H9 (cell line): ENCODE measurements at regions not wholly inside any gene's neighbourhood (a gene's known extent, or its start where the extent isn't known, plus 50 kb on each side); places are given as distances from the start of the nearest gene placed in this dataset.

Source experiments
- DNase-seq: peaks from one replicate; pipeline ENCODE4 v3.0.0-alpha.2; 2017
- H2AFZ ChIP-seq: one replicate; pipeline ENCODE4 v1.6.1; 2013; ENCODE audit warnings: mild to moderate bottlenecking, low read length, control low read depth, moderate library complexity
- H2AK5ac ChIP-seq: 2 replicates; pipeline ENCODE4 v1.6.1; 2013; ENCODE audit warnings: low read length, control low read depth, mixed read lengths; ENCODE audit not compliant: insufficient read length
- H2BK120ac ChIP-seq: one replicate; pipeline ENCODE4 v1.6.1; 2013; ENCODE audit warnings: low read depth, mild to moderate bottlenecking, low read length, control low read depth, inconsistent platforms; ENCODE audit not compliant: poor library complexity, severe bottlenecking
- H2BK12ac ChIP-seq: 2 replicates; pipeline ENCODE4 v1.6.1; 2013; ENCODE audit warnings: low read length, control low read depth, mixed read lengths, low read depth; ENCODE audit not compliant: insufficient read length
- H2BK15ac ChIP-seq: 2 replicates; pipeline ENCODE4 v1.6.1; 2013; ENCODE audit warnings: low read depth, low read length, control low read depth
- H2BK20ac ChIP-seq: one replicate; pipeline ENCODE4 v1.6.1; 2013; ENCODE audit warnings: low read depth, mild to moderate bottlenecking, low read length, control low read depth, inconsistent platforms; ENCODE audit not compliant: poor library complexity, severe bottlenecking
- H2BK5ac ChIP-seq: 2 replicates; pipeline ENCODE4 v1.6.1; 2013; ENCODE audit warnings: low read length, control low read depth, mixed read lengths; ENCODE audit not compliant: insufficient read length
- H3K14ac ChIP-seq: 2 replicates; pipeline ENCODE4 v1.6.1; 2013; ENCODE audit warnings: low read length, control low read depth; ENCODE audit not compliant: insufficient read depth
- H3K18ac ChIP-seq: 2 replicates; pipeline ENCODE4 v1.6.1; 2013; ENCODE audit warnings: low read depth, mild to moderate bottlenecking, mixed read lengths, low read length, control low read depth; ENCODE audit not compliant: insufficient read length
- H3K23ac ChIP-seq: 2 replicates; pipeline ENCODE4 v1.6.1; 2013; ENCODE audit warnings: low read length, control low read depth, mixed read lengths, low read depth; ENCODE audit not compliant: insufficient read length
- H3K23me2 ChIP-seq: 2 replicates; pipeline ENCODE4 v1.6.1; 2013; ENCODE audit warnings: low read depth, mild to moderate bottlenecking, mixed read lengths, low read length, control low read depth; ENCODE audit not compliant: insufficient read length, poor library complexity, severe bottlenecking
- H3K27ac ChIP-seq: 2 replicates; pipeline ENCODE4 v1.5.1; 2013; ENCODE audit warnings: low read length, control low read depth, mixed read lengths, low read depth; ENCODE audit not compliant: insufficient read length
- H3K27me3 ChIP-seq: 2 replicates; pipeline ENCODE4 v1.6.1; 2013; ENCODE audit warnings: low read length, control low read depth, inconsistent platforms; ENCODE audit not compliant: insufficient read depth
- H3K4ac ChIP-seq: 2 replicates; pipeline ENCODE4 v1.6.1; 2013; ENCODE audit warnings: low read depth, mild to moderate bottlenecking, control low read depth, inconsistent platforms, low read length, moderate library complexity
- H3K4me1 ChIP-seq: 2 replicates; pipeline ENCODE4 v1.6.1; 2013; ENCODE audit warnings: low read length, control low read depth, inconsistent platforms; ENCODE audit not compliant: insufficient read depth
- H3K4me2 ChIP-seq: 2 replicates; pipeline ENCODE4 v1.6.1; 2013; ENCODE audit warnings: low read length, control low read depth, mixed read lengths; ENCODE audit not compliant: insufficient read length, insufficient read depth
- H3K56ac ChIP-seq: 2 replicates; pipeline ENCODE4 v1.6.1; 2013; ENCODE audit warnings: low read depth, mild to moderate bottlenecking, mixed read lengths, low read length, control low read depth; ENCODE audit not compliant: insufficient read length
- H3K79me1 ChIP-seq: 2 replicates; pipeline ENCODE4 v1.6.1; 2013; ENCODE audit warnings: low read depth, mild to moderate bottlenecking, moderate library complexity, low read length, control low read depth, inconsistent platforms; ENCODE audit not compliant: insufficient read depth, poor library complexity, severe bottlenecking
- H3K79me2 ChIP-seq: 2 replicates; pipeline ENCODE4 v1.6.1; 2013; ENCODE audit warnings: low read length, control low read depth, inconsistent platforms; ENCODE audit not compliant: insufficient read depth
- H3K9ac ChIP-seq: 2 replicates; pipeline ENCODE4 v1.6.1; 2013; ENCODE audit warnings: low read length, control low read depth, mixed read lengths; ENCODE audit not compliant: insufficient read length; ENCODE audit errors: extremely low read depth
- H3K9me3 ChIP-seq: one replicate; pipeline ENCODE4 v1.6.1; 2013; ENCODE audit warnings: low read depth, low read length, inconsistent platforms; ENCODE audit not compliant: control insufficient read depth
- H3T11ph ChIP-seq: one replicate; pipeline ENCODE4 v1.6.1; 2013; ENCODE audit warnings: mild to moderate bottlenecking, low read length, control low read depth, inconsistent platforms
- H4K20me1 ChIP-seq: one replicate; pipeline ENCODE4 v1.6.1; 2013; ENCODE audit not compliant: control insufficient read depth, insufficient read length, insufficient read depth
- H4K5ac ChIP-seq: 2 replicates; pipeline ENCODE4 v1.6.1; 2013; ENCODE audit warnings: low read depth, mild to moderate bottlenecking, mixed read lengths, low read length, control low read depth; ENCODE audit not compliant: insufficient read length
- H4K8ac ChIP-seq: replicated peaks from 2 replicates; pipeline ENCODE4 v1.6.1; 2013; ENCODE audit warnings: low read length, control low read depth, mixed read lengths, low read depth; ENCODE audit not compliant: insufficient read length
- H4K91ac ChIP-seq: 2 replicates; pipeline ENCODE4 v1.6.1; 2013; ENCODE audit warnings: low read depth, mild to moderate bottlenecking, moderate library complexity, mixed read lengths, low read length, control low read depth; ENCODE audit not compliant: insufficient read length
- H3K27ac Mint-ChIP-seq, 3 experiments: 2 replicates in 2 of 3; 3 replicates in 1 of 3; pipeline ENCODE4 v1.8.0; 2020 to 2021; ENCODE audit warnings: mixed read lengths in 3 of 3, mild to moderate bottlenecking in 1 of 3, moderate library complexity in 1 of 3
- H3K27me3 Mint-ChIP-seq: 2 replicates; pipeline ENCODE4 v1.8.0; 2021; ENCODE audit warnings: low read depth, mild to moderate bottlenecking, moderate library complexity, mixed read lengths
- H3K36me3 Mint-ChIP-seq, 3 experiments: 2 replicates in 2 of 3; 3 replicates in 1 of 3; pipeline ENCODE4 v1.8.0; 2020 to 2021; ENCODE audit warnings: low read depth in 3 of 3, mixed read lengths in 3 of 3; ENCODE audit not compliant: insufficient read depth in 1 of 3
- H3K4me1 Mint-ChIP-seq, 2 experiments: 2 replicates each; pipeline ENCODE4 v1.8.0; 2020; ENCODE audit warnings: mixed read lengths in 2 of 2
- H3K4me3 Mint-ChIP-seq, 2 experiments: 2 replicates in 1 of 2; 3 replicates in 1 of 2; pipeline ENCODE4 v1.8.0; 2020 to 2021; ENCODE audit warnings: mild to moderate bottlenecking in 2 of 2, mixed read lengths in 2 of 2, moderate library complexity in 1 of 2
- H3K9me3 Mint-ChIP-seq, 2 experiments: 2 replicates in 1 of 2; 3 replicates in 1 of 2; pipeline ENCODE4 v1.8.0; 2020; ENCODE audit warnings: mild to moderate bottlenecking in 2 of 2, mixed read lengths in 2 of 2, moderate library complexity in 1 of 2
- TF ChIP-seq, protein P1 (sequence below): fragments of 200-600 bp; sonication (generic); conservative IDR thresholded peaks from 3 replicates; pipeline ENCODE4 v1.8.0; 2021; ENCODE audit warnings: antibody characterized with exemption, mild to moderate bottlenecking

DNA sequence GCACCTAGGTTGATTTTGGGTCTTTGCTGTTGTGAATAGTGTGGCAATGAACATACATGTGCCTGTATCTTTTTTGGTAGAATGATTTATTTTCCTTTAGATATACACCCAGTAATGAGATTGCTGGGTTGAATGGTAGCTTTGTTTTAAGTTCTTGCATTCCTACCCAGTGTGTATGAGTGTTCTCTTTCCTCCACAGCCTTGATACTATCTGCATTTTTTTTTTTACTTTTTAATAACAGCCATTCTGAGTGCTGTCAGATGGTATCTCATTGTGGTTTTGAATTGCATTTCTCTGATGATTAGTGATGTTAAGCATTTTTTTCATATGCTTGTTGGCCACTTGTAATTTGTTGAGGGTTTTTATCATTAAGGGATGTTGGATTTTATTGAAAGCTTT is 351.8 kb upstream of the GNPDA2 start:
- H3K14ac ChIP-seq, result no peak overlapping the region
- Mint-ChIP-seq H3K36me3 (peaks cover 0 to 2% (median 0%) of the 10 kb centered on the region in 3 experiments; a peak in 1 of 7 replicates), H3K27me3 (no peaks in the 10 kb centered on the region; the same call in 1 of the 2 replicates), H3K4me3 (no peak overlapping the region), H3K4me1 (no peaks in the 10 kb centered on the region), H3K9me3 (peaks cover 0 to 3% of the 10 kb centered on the region in 2 experiments; a peak in 2 of 5 replicates), H3K27ac (no peak overlapping the region)
- no peak overlapping the region for H3K4ac ChIP-seq
- no peak overlapping the region for H3K56ac ChIP-seq
- no peaks in the 10 kb centered on the region for H3K79me2 ChIP-seq
- H2AK5ac ChIP-seq, result no peak overlapping the region
- H4K5ac ChIP-seq, result no peak overlapping the region
- H3K4me2 ChIP-seq, result no peak overlapping the region
- no peaks in the 10 kb centered on the region for H3K79me1 ChIP-seq
- no peaks in the 10 kb centered on the region for H3K27me3 ChIP-seq
- H2BK120ac ChIP-seq, result no peak overlapping the region
- TF ChIP-seq, protein P1, sequence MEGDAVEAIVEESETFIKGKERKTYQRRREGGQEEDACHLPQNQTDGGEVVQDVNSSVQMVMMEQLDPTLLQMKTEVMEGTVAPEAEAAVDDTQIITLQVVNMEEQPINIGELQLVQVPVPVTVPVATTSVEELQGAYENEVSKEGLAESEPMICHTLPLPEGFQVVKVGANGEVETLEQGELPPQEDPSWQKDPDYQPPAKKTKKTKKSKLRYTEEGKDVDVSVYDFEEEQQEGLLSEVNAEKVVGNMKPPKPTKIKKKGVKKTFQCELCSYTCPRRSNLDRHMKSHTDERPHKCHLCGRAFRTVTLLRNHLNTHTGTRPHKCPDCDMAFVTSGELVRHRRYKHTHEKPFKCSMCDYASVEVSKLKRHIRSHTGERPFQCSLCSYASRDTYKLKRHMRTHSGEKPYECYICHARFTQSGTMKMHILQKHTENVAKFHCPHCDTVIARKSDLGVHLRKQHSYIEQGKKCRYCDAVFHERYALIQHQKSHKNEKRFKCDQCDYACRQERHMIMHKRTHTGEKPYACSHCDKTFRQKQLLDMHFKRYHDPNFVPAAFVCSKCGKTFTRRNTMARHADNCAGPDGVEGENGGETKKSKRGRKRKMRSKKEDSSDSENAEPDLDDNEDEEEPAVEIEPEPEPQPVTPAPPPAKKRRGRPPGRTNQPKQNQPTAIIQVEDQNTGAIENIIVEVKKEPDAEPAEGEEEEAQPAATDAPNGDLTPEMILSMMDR, result no peak
- H2BK5ac ChIP-seq, result no peak overlapping the region
- no peak overlapping the region for H2BK12ac ChIP-seq
- no peak overlapping the region for H4K8ac ChIP-seq
- no peak overlapping the region for H3K9ac ChIP-seq
- DNase-seq, result no peak
- H2BK20ac ChIP-seq, result no peak overlapping the region
- no peak overlapping the region for H3T11ph ChIP-seq
- H3K23ac ChIP-seq, result no peak overlapping the region
- H4K20me1 ChIP-seq, result no peaks in the 10 kb centered on the region
- no peak overlapping the region for H2AFZ ChIP-seq
- no peak overlapping the region for H3K27ac ChIP-seq
- no peaks in the 10 kb centered on the region for H3K9me3 ChIP-seq
- no peak overlapping the region for H4K91ac ChIP-seq
- no peaks in the 10 kb centered on the region for H3K4me1 ChIP-seq
- H2BK15ac ChIP-seq, result no peak overlapping the region
- H3K18ac ChIP-seq, result no peak overlapping the region
- no peaks in the 10 kb centered on the region for H3K23me2 ChIP-seq
